ENCODE measurements at regions not wholly inside any gene's neighbourhood (a gene's known extent, or its start where the extent isn't known, plus 50 kb on each side); places are given as distances from the start of the nearest gene placed in this dataset.

- no peak for DNase-seq
Measured at GRCh38 chr2:128752691-128753263, 434.1 kb upstream of the HS6ST1 start.

- no peak for DNase-seq
Measured at GRCh38 chr2:128753321-128753720, 434.7 kb upstream of the HS6ST1 start.

DNA sequence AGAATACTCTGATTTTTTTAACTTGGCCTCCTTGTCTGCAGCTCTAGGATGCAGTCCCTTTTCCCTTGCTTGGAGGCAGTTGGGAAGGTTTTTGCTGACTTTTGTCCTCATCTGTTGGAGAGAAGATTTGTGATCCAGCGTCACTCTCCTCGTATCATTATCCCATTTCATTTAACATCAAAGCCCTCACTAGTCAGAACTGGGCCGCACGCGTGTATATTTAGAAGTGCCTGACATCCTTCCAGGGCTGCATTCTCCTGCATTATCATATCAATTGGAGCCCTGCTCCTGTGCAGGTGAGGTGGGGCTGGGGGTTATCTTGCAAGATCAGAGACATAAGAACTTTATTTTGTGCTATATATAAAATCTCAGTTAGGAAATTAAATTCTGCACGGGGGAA, 435.1 kb upstream of the HS6ST1 start:
- DNase-seq, result no peak

GRCh38 chr2:128754246-128754724, 435.6 kb upstream of the HS6ST1 start:
- peak; percentile 43 for DNase-seq

GRCh38 chr2:128755695-128756364, 437.2 kb upstream of the HS6ST1 start:
- DNase-seq, result no peak

GRCh38 chr2:128756365-128756717, 437.7 kb upstream of the HS6ST1 start:
- peak; percentile 90 for DNase-seq

GRCh38 chr2:128765811-128766210, 447.1 kb upstream of the HS6ST1 start:
- peak; percentile 93 for DNase-seq

- no peak for DNase-seq
Measured at GRCh38 chr2:128768041-128768440, 449.4 kb upstream of the HS6ST1 start.

DNA sequence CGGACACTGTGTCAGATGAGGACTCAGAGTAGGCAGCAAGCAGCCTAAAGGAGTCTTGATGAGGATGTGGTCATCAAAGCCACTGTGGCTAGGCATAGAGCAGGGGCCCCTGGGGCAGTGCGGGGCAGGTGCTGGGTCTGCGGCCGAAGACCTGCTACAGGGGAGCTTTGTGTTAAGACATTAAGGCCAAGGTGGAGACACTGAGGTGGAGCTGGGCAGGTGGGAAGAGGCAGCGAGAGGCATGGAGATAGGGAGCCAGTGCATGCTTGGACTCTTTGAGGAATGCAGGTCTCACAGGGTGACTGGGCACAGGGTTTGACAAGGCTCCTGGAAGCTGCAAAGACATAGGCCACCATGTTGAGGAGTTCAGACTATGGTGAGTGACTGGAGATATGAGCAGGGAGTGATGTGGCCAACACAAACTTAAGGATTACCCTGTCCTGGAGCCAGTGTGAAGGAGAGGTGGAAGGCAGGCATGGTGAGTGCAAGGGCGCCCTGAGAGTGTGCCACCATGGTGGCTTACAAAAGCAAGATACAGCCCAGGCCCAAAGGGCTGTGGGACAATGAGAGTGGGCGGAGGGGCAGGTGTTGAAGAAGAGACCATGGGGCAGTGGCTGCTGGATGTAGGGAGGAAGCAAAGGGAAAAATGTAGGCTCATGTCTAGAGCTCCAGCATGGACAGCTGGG, 450.9 kb upstream of the HS6ST1 start:
- no peak for DNase-seq

DNA sequence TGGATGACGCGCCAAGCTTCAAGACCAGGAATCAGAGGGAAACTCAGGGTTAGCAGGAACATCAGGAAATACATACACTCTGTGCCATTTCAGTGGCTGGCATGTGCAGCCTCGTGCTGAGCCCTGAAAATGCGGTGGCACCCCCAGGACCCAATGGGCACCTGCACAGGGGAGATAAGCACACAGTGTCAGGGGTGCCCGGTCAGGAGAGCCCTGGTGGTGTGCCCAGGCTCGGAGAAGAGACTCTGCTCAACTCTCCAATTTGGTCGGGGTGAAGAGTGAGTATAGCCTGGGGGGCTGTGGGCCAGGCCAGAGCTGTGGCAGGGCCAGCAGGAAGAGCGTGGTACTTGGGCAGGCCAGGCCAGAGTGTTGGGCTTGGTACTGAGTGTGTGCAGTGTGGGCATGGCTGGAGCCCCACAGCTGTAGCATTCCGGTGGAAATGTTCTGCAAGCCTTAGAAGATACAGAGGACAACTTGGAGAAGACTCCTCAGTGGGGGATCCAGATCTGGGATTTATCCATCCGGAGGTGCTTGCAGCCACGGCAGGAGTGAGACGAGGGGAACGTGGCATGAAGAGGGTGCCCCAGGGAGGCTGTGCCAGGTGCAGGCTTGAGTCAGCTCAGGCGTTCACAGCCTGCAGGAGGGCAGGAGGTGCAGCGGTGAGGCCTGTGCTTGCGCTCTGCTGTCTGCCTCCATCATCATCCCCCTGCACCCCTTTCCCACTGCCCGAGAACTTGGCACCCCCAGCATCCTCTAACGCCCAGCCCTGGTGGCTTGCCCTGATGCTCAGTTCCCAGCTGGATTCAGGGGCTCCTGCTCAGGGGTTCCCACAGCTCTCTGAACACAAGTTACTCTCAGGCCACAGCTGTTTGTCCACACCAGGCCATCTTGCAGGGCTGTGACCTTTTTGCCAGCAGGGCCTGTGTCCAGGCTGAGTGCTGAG, 451.7 kb upstream of the HS6ST1 start:
- no peak for DNase-seq

DNA sequence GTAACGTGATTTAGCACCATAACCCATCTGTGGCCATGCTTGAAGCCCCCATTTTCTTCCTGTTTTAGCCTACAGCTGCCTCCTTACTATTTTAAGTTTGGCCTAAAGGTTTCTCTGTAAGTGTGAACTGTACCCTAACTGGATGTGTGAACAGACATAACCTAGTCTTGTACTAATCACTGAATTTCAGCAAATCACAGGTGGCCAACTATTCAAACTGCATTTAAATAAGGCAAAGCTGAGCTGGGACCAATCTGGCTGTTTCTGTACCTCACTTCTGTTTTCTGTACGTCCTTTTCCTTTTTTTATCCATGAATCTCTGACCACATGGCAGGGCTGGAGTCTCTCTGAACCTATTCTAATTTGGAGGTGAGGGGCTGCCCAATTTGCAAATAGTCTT, 452.7 kb upstream of the HS6ST1 start:
- no peak for DNase-seq

- DNase-seq, result no peak
Measured at GRCh38 chr2:128772671-128773070, 454.0 kb upstream of the HS6ST1 start.

GRCh38 chr2:128773641-128774319, 455.1 kb upstream of the HS6ST1 start:
- no peak for DNase-seq

- DNase-seq, result peak; percentile 64
Measured at GRCh38 chr2:128774320-128775216, 455.9 kb upstream of the HS6ST1 start.

GRCh38 chr2:128775217-128775913, 456.7 kb upstream of the HS6ST1 start:
- DNase-seq, result no peak

DNA sequence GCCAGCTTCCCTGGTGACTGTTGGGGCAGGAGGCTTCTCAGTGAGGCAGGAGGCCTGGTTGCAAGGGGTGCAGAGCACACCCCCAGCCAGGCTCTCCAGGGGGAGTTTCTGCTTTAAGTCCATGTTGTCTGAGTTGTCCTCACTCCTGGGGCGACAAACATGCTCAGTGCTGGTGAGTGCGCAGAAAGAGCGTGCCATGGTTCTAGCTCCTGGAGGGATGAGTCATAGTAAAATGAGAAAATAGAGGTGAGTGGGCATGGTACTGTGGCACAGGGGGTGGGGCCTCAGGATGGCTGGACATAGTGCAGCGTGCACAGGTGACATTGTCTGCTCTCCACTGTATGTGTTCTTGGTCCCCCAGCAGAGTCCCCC, 457.2 kb upstream of the HS6ST1 start:
- no peak for DNase-seq

GRCh38 chr2:128776461-128777195, 458.0 kb upstream of the HS6ST1 start:
- no peak for DNase-seq

DNA sequence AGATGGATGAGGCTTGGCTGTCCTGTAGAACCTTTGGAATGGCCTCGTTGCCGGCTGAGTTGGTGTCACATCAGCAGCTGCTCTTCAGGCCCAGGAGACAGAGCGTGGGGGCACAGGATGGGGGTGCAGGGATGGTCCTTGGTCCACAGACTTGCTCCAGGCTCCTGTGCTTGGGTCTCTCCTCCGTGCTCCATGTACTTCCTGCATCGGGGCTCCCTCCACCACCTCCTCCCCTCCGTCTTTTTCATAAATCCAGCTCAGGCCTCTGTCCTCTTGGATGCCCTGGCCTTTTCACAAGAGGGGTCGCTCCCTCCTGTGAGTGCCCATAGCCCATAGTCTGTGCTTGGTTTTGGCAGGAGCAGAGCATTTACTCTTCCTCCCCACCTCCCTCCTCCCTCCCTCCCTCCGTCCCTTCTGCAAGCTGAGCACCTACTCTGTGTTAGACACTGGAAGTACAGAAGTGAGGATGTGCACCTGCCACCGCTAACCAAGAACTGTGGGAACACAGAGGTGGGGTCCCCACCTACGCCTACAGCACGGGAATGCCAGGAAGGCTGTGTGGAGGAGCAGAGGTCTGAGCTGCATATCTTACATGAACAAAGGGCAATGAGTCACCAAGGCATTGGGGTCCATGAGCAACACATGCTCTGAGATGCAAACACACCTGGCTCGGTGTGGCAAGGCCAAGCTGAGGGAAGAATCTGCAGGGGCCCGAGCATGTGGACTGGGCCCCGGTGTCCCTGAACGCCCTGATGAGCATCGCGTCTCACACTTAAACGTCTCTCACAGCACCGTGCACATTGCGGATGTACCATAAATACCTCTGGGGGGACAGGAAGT, 458.7 kb upstream of the HS6ST1 start:
- no peak for DNase-seq

GRCh38 chr2:128778843-128779242, 460.2 kb upstream of the HS6ST1 start:
- DNase-seq, result no peak

Measured in tongue (tissue), 1 donor.